ENCODE measurements at regions not wholly inside any gene's neighbourhood (a gene's known extent, or its start where the extent isn't known, plus 50 kb on each side); places are given as distances from the start of the nearest gene placed in this dataset.

- no peak for TF ChIP-seq CTCF (IDR thresholded peaks at IDR 0.05)
These were observed 100.7 kb upstream of the PDE4B start for GRCh38 chr1:65691972-65692371.

GRCh38 chr1:65694126-65694525 lies 98.6 kb upstream of the PDE4B start:
- H3K27ac Mint-ChIP-seq (ENCODE audit: unreplicated experiment), result no peak overlapping the region
- H3K4me3 Mint-ChIP-seq (ENCODE audit: unreplicated experiment), result no peak overlapping the region
- no peaks in the 10 kb centered on the region for H3K4me1 Mint-ChIP-seq (ENCODE audit: low read depth)
- DNase-seq (ENCODE audit: low spot score), result no peak
- no peaks in the 10 kb centered on the region for H3K9me3 Mint-ChIP-seq (ENCODE audit: low read depth)
- H3K36me3 Mint-ChIP-seq (ENCODE audit: low read depth), result no peaks in the 10 kb centered on the region
- peaks cover 13% of the 10 kb centered on the region for H3K27me3 Mint-ChIP-seq (ENCODE audit: low read depth)
- TF ChIP-seq CTCF (IDR thresholded peaks at IDR 0.05), result no peak

More at GRCh38 chr1:65691972-65692371, 100.7 kb upstream of the PDE4B start:
- Mint-ChIP-seq H3K27me3 (ENCODE audit: low read depth) (peaks cover 8% of the 10 kb centered on the region), H3K9me3 (ENCODE audit: low read depth) (no peaks in the 10 kb centered on the region), H3K36me3 (ENCODE audit: low read depth) (no peaks in the 10 kb centered on the region), H3K27ac (ENCODE audit: unreplicated experiment) (no peak overlapping the region), H3K4me1 (ENCODE audit: low read depth) (peaks cover 9% of the 10 kb centered on the region), H3K4me3 (ENCODE audit: unreplicated experiment) (no peak overlapping the region)
- no peak for DNase-seq (ENCODE audit: low spot score)

GRCh38 chr1:65694933-65695332 lies 97.8 kb upstream of the PDE4B start:
- no peak overlapping the region for H3K27ac Mint-ChIP-seq (ENCODE audit: unreplicated experiment)
- no peaks in the 10 kb centered on the region for H3K36me3 Mint-ChIP-seq (ENCODE audit: low read depth)
- no peak for DNase-seq (ENCODE audit: low spot score)
- H3K9me3 Mint-ChIP-seq (ENCODE audit: low read depth), result no peaks in the 10 kb centered on the region
- no peaks in the 10 kb centered on the region for H3K4me1 Mint-ChIP-seq (ENCODE audit: low read depth)
- TF ChIP-seq CTCF (IDR thresholded peaks at IDR 0.05), result no peak
- H3K4me3 Mint-ChIP-seq (ENCODE audit: unreplicated experiment), result no peak overlapping the region
- peaks cover 15% of the 10 kb centered on the region for H3K27me3 Mint-ChIP-seq (ENCODE audit: low read depth)

- H3K27ac Mint-ChIP-seq (ENCODE audit: unreplicated experiment), result no peak overlapping the region
- DNase-seq (ENCODE audit: low spot score), result no peak
- no peaks in the 10 kb centered on the region for H3K36me3 Mint-ChIP-seq (ENCODE audit: low read depth)
- no peaks in the 10 kb centered on the region for H3K9me3 Mint-ChIP-seq (ENCODE audit: low read depth)
- peaks cover 37% of the 10 kb centered on the region for H3K27me3 Mint-ChIP-seq (ENCODE audit: low read depth)
- H3K4me1 Mint-ChIP-seq (ENCODE audit: low read depth), result no peaks in the 10 kb centered on the region
- no peak overlapping the region for H3K4me3 Mint-ChIP-seq (ENCODE audit: unreplicated experiment)
- TF ChIP-seq CTCF (IDR thresholded peaks at IDR 0.05), result no peak
These were observed 94.1 kb upstream of the PDE4B start for GRCh38 chr1:65698590-65698989.

GRCh38 chr1:65703853-65704252 lies 88.8 kb upstream of the PDE4B start:
- TF ChIP-seq CTCF (IDR thresholded peaks at IDR 0.05), result no peak
- H3K4me3 Mint-ChIP-seq (ENCODE audit: unreplicated experiment), result no peak overlapping the region
- no peaks in the 10 kb centered on the region for H3K9me3 Mint-ChIP-seq (ENCODE audit: low read depth)
- DNase-seq (ENCODE audit: low spot score), result no peak
- H3K36me3 Mint-ChIP-seq (ENCODE audit: low read depth), result no peaks in the 10 kb centered on the region
- H3K4me1 Mint-ChIP-seq (ENCODE audit: low read depth), result no peaks in the 10 kb centered on the region
- peaks cover 51% of the 10 kb centered on the region for H3K27me3 Mint-ChIP-seq (ENCODE audit: low read depth)
- no peak overlapping the region for H3K27ac Mint-ChIP-seq (ENCODE audit: unreplicated experiment)

All from chondrocyte (in vitro differentiated cells).